ENCODE measurements at regions not wholly inside any gene's neighbourhood (a gene's known extent, or its start where the extent isn't known, plus 50 kb on each side); places are given as distances from the start of the nearest gene placed in this dataset.

- DNase-seq (ENCODE audit: low read depth in 2 of 2): no peak
These were observed 499.6 kb upstream of the B3GAT1 start for GRCh38 chr11:134911514-134912180.

- DNase-seq (ENCODE audit: low read depth in 2 of 2): no peak
These were observed 496.5 kb upstream of the B3GAT1 start for GRCh38 chr11:134908583-134908982.

- DNase-seq (ENCODE audit: low read depth in 2 of 2): no peak
These were observed 495.6 kb upstream of the B3GAT1 start for GRCh38 chr11:134907636-134908035.

GRCh38 chr11:134906356-134906955, 494.4 kb upstream of the B3GAT1 start:
- DNase-seq (ENCODE audit: low read depth in 2 of 2): no peak

GRCh38 chr11:134905928-134906327, 493.9 kb upstream of the B3GAT1 start:
- no peak for DNase-seq (ENCODE audit: low read depth in 2 of 2)

- DNase-seq (ENCODE audit: low read depth in 2 of 2): no peak
These were observed 493.5 kb upstream of the B3GAT1 start for GRCh38 chr11:134905517-134905916.

GRCh38 chr11:134904103-134904790, 492.2 kb upstream of the B3GAT1 start:
- no peak for DNase-seq (ENCODE audit: low read depth in 2 of 2)

GRCh38 chr11:134901955-134902918, 490.2 kb upstream of the B3GAT1 start:
- no peak for DNase-seq (ENCODE audit: low read depth in 2 of 2)

GRCh38 chr11:134901542-134901941, 489.5 kb upstream of the B3GAT1 start:
- DNase-seq (ENCODE audit: low read depth in 2 of 2): no peak

GRCh38 chr11:134893810-134894685, 482.0 kb upstream of the B3GAT1 start:
- no peak for DNase-seq (ENCODE audit: low read depth in 2 of 2)

GRCh38 chr11:134890446-134890845, 478.4 kb upstream of the B3GAT1 start:
- no peak for DNase-seq (ENCODE audit: low read depth in 2 of 2)

GRCh38 chr11:134889832-134890231, 477.8 kb upstream of the B3GAT1 start:
- no peak for DNase-seq (ENCODE audit: low read depth in 2 of 2)

GRCh38 chr11:134888821-134889220, 476.8 kb upstream of the B3GAT1 start:
- DNase-seq (ENCODE audit: low read depth in 2 of 2): no peak

- DNase-seq (ENCODE audit: low read depth in 2 of 2): no peak
These were observed 475.9 kb upstream of the B3GAT1 start for GRCh38 chr11:134887896-134888295.

- DNase-seq (ENCODE audit: low read depth in 2 of 2): no peak
These were observed 471.4 kb upstream of the B3GAT1 start for GRCh38 chr11:134883484-134883883.

- no peak for DNase-seq (ENCODE audit: low read depth in 2 of 2)
These were observed 470.7 kb upstream of the B3GAT1 start for GRCh38 chr11:134882671-134883297.

GRCh38 chr11:134882141-134882540, 470.1 kb upstream of the B3GAT1 start:
- no peak for DNase-seq (ENCODE audit: low read depth in 2 of 2)

- no peak for DNase-seq (ENCODE audit: low read depth in 2 of 2)
These were observed 468.7 kb upstream of the B3GAT1 start for GRCh38 chr11:134880788-134881187.

- DNase-seq (ENCODE audit: low read depth in 2 of 2): no peak
These were observed 467.9 kb upstream of the B3GAT1 start for GRCh38 chr11:134879931-134880330.

GRCh38 chr11:134879341-134879740, 467.3 kb upstream of the B3GAT1 start:
- DNase-seq (ENCODE audit: low read depth in 2 of 2): no peak

Measured in stimulated activated CD4-positive, alpha-beta T cell treated with anti-CD3 and anti-CD28 coated beads, Interleukin-1b, Interleukin-23, amount 100 ng/mL, for 4 hours (primary cell).